ENCODE measurements at regions not wholly inside any gene's neighbourhood (a gene's known extent, or its start where the extent isn't known, plus 50 kb on each side); places are given as distances from the start of the nearest gene placed in this dataset.
"Not testable (repeated sequence)": the region's sequence is repeated elsewhere in the genome, so short reads cannot be mapped to it uniquely, and the experiment has no call there.

- H3K9me3 ChIP-seq (ENCODE audit: low read length); POLR2A ChIA-PET; H3K4me3 ChIP-seq (ENCODE audit: low read depth, low read length, poor library complexity, severe bottlenecking); H4K20me1 ChIP-seq (ENCODE audit: insufficient read depth, low read length); H3K4me1 ChIP-seq (ENCODE audit: insufficient read depth, low read length, poor library complexity, severe bottlenecking); BruUV-seq (replicated peaks); H3K79me2 ChIP-seq (ENCODE audit: insufficient read depth, low read depth, low read length); DNase-seq (ENCODE audit: low spot score); H3K9me2 ChIP-seq (ENCODE audit: insufficient read depth, low read length); H2AFZ ChIP-seq (ENCODE audit: low read length); intact Hi-C loops (cut with micrococcal nuclease; ENCODE audit: unreplicated experiment); H3K27ac ChIP-seq (ENCODE audit: low read depth, low read length, poor library complexity, severe bottlenecking); H3K4me2 ChIP-seq (ENCODE audit: low read length); CTCF ChIA-PET (ENCODE audit: unreplicated experiment): not testable (repeated sequence)
- peaks cover 27% of the 10 kb centered on the region for H3K36me3 ChIP-seq (ENCODE audit: insufficient read depth, low read length)
Measured at GRCh38 chr7:128579843-128580242, 92.2 kb upstream of the GARIN1A start.

GRCh38 chr7:128581100-128581499 lies 91.0 kb upstream of the GARIN1A start:
- POLR2A ChIA-PET; DNase-seq (ENCODE audit: low spot score): not testable (repeated sequence)

GRCh38 chr7:128581825-128582561 lies 90.1 kb upstream of the GARIN1A start:
- CTCF ChIA-PET (ENCODE audit: unreplicated experiment); H3K9me2 ChIP-seq (ENCODE audit: insufficient read depth, low read length); H3K4me3 ChIP-seq (ENCODE audit: low read depth, low read length, poor library complexity, severe bottlenecking); H3K4me1 ChIP-seq (ENCODE audit: insufficient read depth, low read length, poor library complexity, severe bottlenecking); H3K4me2 ChIP-seq (ENCODE audit: low read length); DNase-seq (ENCODE audit: low spot score); H3K9me3 ChIP-seq (ENCODE audit: low read length); H3K79me2 ChIP-seq (ENCODE audit: insufficient read depth, low read depth, low read length); H3K27ac ChIP-seq (ENCODE audit: low read depth, low read length, poor library complexity, severe bottlenecking); BruUV-seq (replicated peaks); H4K20me1 ChIP-seq (ENCODE audit: insufficient read depth, low read length); H2AFZ ChIP-seq (ENCODE audit: low read length); intact Hi-C loops (cut with micrococcal nuclease; ENCODE audit: unreplicated experiment): not testable (repeated sequence)
- peaks cover 17% of the 10 kb centered on the region; the same call in 1 of the 2 replicates for H3K36me3 ChIP-seq (ENCODE audit: insufficient read depth, low read length)
- POLR2A ChIA-PET: interaction anchor here (0.6 kb wide), 1 partner anchor 23 kb away, joined by 5 read pairs; no protein-coding TSS in a partner anchor

More at GRCh38 chr7:128581100-128581499, 91.0 kb upstream of the GARIN1A start:
- H3K36me3 ChIP-seq (ENCODE audit: insufficient read depth, low read length): peaks cover 17% of the 10 kb centered on the region; the same call in 1 of the 2 replicates
- H3K79me2 ChIP-seq (ENCODE audit: insufficient read depth, low read depth, low read length); CTCF ChIA-PET (ENCODE audit: unreplicated experiment); H3K27ac ChIP-seq (ENCODE audit: low read depth, low read length, poor library complexity, severe bottlenecking); intact Hi-C loops (cut with micrococcal nuclease; ENCODE audit: unreplicated experiment); H3K9me3 ChIP-seq (ENCODE audit: low read length); BruUV-seq (replicated peaks); H3K9me2 ChIP-seq (ENCODE audit: insufficient read depth, low read length); H2AFZ ChIP-seq (ENCODE audit: low read length); H4K20me1 ChIP-seq (ENCODE audit: insufficient read depth, low read length); H3K4me1 ChIP-seq (ENCODE audit: insufficient read depth, low read length, poor library complexity, severe bottlenecking); H3K4me3 ChIP-seq (ENCODE audit: low read depth, low read length, poor library complexity, severe bottlenecking); H3K4me2 ChIP-seq (ENCODE audit: low read length): not testable (repeated sequence)

- H2AFZ ChIP-seq (ENCODE audit: low read length); POLR2A ChIA-PET; H3K27ac ChIP-seq (ENCODE audit: low read depth, low read length, poor library complexity, severe bottlenecking); H3K9me3 ChIP-seq (ENCODE audit: low read length); H4K20me1 ChIP-seq (ENCODE audit: insufficient read depth, low read length); H3K4me3 ChIP-seq (ENCODE audit: low read depth, low read length, poor library complexity, severe bottlenecking); H3K9me2 ChIP-seq (ENCODE audit: insufficient read depth, low read length); H3K4me1 ChIP-seq (ENCODE audit: insufficient read depth, low read length, poor library complexity, severe bottlenecking); DNase-seq (ENCODE audit: low spot score); H3K4me2 ChIP-seq (ENCODE audit: low read length); H3K79me2 ChIP-seq (ENCODE audit: insufficient read depth, low read depth, low read length); CTCF ChIA-PET (ENCODE audit: unreplicated experiment); H3K36me3 ChIP-seq (ENCODE audit: insufficient read depth, low read length); intact Hi-C loops (cut with micrococcal nuclease; ENCODE audit: unreplicated experiment); BruUV-seq (replicated peaks): not testable (repeated sequence)
Measured at GRCh38 chr7:128586715-128587114, 85.4 kb upstream of the GARIN1A start.

Measured in OCI-LY7 (cell line).